HG03108 (cell line): ENCODE measurements at regions not wholly inside any gene's neighbourhood (a gene's known extent, or its start where the extent isn't known, plus 50 kb on each side); places are given as distances from the start of the nearest gene placed in this dataset.

Experiments used
- ATAC-seq: cut with Tn5 transposase; IDR thresholded peaks from one replicate; pipeline ENCODE4 v1.9.1; 2021; ENCODE audit warnings: moderate library complexity; ENCODE audit not compliant: unreplicated experiment

- no peak for ATAC-seq
Observed at GRCh38 chr6:53417141-53417540, 68.4 kb upstream of the ELOVL5 start.

GRCh38 chr6:53413326-53413725 lies 64.6 kb upstream of the ELOVL5 start:
- ATAC-seq: no peak

GRCh38 chr6:53412751-53413150 lies 64.0 kb upstream of the ELOVL5 start:
- ATAC-seq: no peak

GRCh38 chr6:53412021-53412715 lies 63.4 kb upstream of the ELOVL5 start:
- ATAC-seq: no peak

GRCh38 chr6:53411451-53411850 lies 62.7 kb upstream of the ELOVL5 start:
- no peak for ATAC-seq

GRCh38 chr6:53410508-53411258 lies 61.9 kb upstream of the ELOVL5 start:
- ATAC-seq: no peak

- ATAC-seq: no peak
Observed at GRCh38 chr6:53408826-53409225, 60.1 kb upstream of the ELOVL5 start.

- ATAC-seq: no peak
Observed at GRCh38 chr6:53399027-53399344, 50.2 kb upstream of the ELOVL5 start.

- ATAC-seq: no peak
Observed at GRCh38 chr6:53398247-53399026, 49.7 kb upstream of the ELOVL5 start.
